GM12891 (cell line): ENCODE measurements at regions not wholly inside any gene's neighbourhood (a gene's known extent, or its start where the extent isn't known, plus 50 kb on each side); places are given as distances from the start of the nearest gene placed in this dataset.

ENCODE experiments used
- PAX5 ChIP-seq: IDR thresholded peaks from 2 replicates; pipeline ENCODE4 v1.6.1; 2011; ENCODE audit warnings: low read length, moderate library complexity, mild to moderate bottlenecking; ENCODE audit not compliant: insufficient read depth, severe bottlenecking
- POLR2A ChIP-seq: IDR thresholded peaks from 2 replicates; pipeline ENCODE4 v1.6.1; 2011; ENCODE audit warnings: low read depth, low read length, control low read depth
- POLR2AphosphoS5 ChIP-seq: IDR thresholded peaks from 2 replicates; pipeline ENCODE4 v1.6.1; 2011; ENCODE audit warnings: low read depth, low read length, control low read depth
- POU2F2 ChIP-seq: IDR thresholded peaks from 2 replicates; pipeline ENCODE4 v1.6.1; 2011; ENCODE audit warnings: low read depth, mild to moderate bottlenecking, control low read depth, low read length, moderate library complexity
- SPI1 ChIP-seq: IDR thresholded peaks from 2 replicates; pipeline ENCODE4 v1.6.1; 2011; ENCODE audit warnings: low read depth, low read length, control low read depth
- TAF1 ChIP-seq: IDR thresholded peaks from 2 replicates; pipeline ENCODE4 v1.6.1; 2011; ENCODE audit warnings: low read depth, low read length, control low read depth

GRCh38 chr17:34851961-34852540 is 109.2 kb downstream of the CCT6B start:
- no peak for TF ChIP-seq POLR2A
- no peak for TF ChIP-seq POU2F2
- no peak for TF ChIP-seq POLR2AphosphoS5
- no peak for TF ChIP-seq TAF1
- TF ChIP-seq PAX5: no peak
- no peak for TF ChIP-seq SPI1
